ENCODE measurements at regions not wholly inside any gene's neighbourhood (a gene's known extent, or its start where the extent isn't known, plus 50 kb on each side); places are given as distances from the start of the nearest gene placed in this dataset.
"Not testable (repeated sequence)": the region's sequence is repeated elsewhere in the genome, so short reads cannot be mapped to it uniquely, and the experiment has no call there.

- DNase-seq = no peak
Measured at GRCh38 chr3:103189941-103190340, 755.1 kb downstream of the ZPLD1 start.

GRCh38 chr3:103195216-103195615 is 760.4 kb downstream of the ZPLD1 start:
- DNase-seq = peak; percentile 56

GRCh38 chr3:103203441-103203840 is 768.6 kb downstream of the ZPLD1 start:
- no peak for DNase-seq

DNA sequence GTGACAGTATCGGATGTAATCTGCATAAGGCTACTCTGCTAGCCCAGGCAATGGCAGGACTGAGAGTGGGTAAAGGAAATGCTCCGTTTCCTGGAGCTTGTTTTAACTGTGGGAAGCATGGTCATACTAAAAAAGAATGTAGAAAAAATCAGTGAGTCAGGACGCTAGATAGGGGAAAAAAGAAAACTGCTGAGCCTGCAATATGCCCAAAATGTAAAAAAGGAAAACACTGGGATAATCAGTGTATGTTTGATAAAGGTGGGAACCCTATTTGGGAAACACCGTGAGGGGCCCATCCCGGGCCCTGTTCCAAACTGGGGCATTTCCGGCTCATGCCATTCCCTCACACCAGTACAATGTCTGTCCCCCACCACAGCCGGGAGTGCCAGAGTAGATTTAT is 775.8 kb downstream of the ZPLD1 start:
- DNase-seq = no peak

- no peak for DNase-seq
Measured at GRCh38 chr3:103218146-103218545, 783.3 kb downstream of the ZPLD1 start.

DNA sequence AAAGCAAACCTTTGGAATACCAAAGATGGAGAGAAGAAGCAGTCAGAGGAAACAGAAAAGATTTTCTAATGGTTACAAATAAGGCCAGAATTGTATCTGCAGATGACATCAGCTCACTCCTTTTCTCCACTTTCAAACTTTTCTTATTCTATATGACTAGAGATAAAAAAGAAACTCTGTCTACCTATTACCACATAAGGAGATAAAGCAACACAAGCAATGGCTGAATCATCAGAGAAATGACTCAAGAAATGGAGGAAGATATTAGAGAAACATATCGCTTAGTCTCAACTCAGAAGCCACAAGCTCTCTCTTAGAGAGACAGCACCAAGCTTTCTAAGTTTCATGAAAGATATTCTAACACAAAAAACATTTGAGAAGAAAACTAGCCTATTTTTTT is 784.0 kb downstream of the ZPLD1 start:
- DNase-seq = peak; percentile 3

DNA sequence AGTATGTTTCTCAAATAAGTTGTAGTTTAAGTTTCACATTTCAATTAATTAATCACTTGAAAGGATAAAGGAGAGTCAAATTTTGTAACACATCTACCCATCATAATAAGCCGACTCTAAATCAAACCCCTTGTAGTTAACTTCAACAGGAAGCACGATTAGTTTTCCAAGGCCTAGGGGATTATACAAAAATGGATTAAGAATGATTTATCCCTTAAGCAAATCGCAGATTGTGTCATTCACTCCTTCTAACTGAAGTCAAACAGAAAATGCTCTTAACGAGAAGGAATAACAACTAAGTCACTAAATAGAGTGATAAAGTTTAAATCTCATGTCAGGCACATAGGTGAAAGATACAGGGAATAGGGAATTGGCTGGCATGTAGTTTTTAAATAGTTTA is 792.8 kb downstream of the ZPLD1 start:
- no peak for DNase-seq

DNA sequence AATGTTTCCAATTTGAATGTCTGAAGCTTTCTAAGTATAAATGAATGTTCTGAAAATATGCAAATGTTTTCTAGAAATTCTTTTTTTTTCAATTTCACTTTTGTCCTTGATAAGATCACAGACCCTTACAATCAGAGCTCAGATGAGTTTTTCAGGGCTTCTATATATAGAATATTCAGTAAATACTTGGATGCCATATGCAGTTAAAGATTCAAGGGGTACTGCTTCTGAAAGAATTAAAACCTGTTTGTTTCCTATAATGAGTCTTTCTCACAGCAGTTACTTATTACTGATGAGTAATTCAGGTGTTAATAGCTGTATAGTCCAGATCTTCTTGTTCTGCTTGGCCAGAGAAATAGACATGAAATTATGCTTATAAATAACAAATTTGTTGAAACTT is 812.6 kb downstream of the ZPLD1 start:
- DNase-seq = no peak

- DNase-seq = not testable (repeated sequence)
Measured at GRCh38 chr3:103254827-103255226, 820.0 kb downstream of the ZPLD1 start.

DNA sequence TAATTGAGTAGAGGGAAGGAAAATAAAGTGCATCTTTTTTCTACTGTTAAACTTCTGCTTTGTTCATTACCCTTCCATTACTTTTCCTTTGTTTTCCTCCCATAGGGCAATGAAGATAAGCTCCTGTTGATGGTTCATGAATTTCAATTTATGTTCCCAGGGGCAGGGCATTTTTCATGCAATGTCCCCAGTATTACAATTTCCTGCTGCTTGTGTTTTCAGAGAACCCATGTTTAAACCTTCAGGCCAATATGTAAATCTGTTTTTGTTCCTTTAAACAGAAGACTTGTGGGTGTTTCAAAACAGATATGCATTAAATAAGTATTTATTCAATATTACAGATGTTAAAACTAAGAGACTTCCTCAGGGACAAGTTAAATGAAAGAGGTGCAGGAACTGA is 834.5 kb downstream of the ZPLD1 start:
- DNase-seq = no peak

- no peak for DNase-seq
Measured at GRCh38 chr3:103271575-103271974, 836.8 kb downstream of the ZPLD1 start.

DNA sequence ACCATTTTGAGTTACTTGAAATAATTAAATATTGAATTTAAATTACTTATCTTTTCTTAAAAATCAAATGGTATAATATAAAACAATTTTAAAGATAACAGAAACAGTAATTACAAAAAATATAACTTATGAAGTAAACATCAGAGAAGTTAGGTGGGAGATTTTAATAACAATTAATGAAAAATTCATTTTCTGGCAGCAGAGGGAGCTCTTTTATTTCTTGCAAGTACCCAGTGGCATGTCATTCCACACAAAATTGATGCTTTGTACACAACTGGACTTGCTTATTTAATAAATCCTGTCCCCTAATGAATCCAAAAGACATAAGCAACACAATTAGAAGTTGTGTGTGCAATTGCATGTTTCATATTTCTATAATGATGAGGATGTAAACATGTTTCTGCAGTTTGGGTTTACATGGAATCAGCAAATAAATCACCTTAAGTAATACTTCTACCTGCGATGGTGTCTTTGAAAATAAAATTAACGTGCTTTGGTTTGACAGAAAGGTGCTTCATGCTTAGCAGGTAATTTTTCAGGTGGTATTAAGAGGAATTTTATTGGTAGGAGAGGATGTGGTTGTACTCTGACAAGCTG is 861.3 kb downstream of the ZPLD1 start:
- DNase-seq = peak; percentile 30

- DNase-seq = not testable (repeated sequence)
Measured at GRCh38 chr3:103297502-103297901, 862.7 kb downstream of the ZPLD1 start.

- no peak for DNase-seq
Measured at GRCh38 chr3:103306104-103306503, 871.3 kb downstream of the ZPLD1 start.

DNA sequence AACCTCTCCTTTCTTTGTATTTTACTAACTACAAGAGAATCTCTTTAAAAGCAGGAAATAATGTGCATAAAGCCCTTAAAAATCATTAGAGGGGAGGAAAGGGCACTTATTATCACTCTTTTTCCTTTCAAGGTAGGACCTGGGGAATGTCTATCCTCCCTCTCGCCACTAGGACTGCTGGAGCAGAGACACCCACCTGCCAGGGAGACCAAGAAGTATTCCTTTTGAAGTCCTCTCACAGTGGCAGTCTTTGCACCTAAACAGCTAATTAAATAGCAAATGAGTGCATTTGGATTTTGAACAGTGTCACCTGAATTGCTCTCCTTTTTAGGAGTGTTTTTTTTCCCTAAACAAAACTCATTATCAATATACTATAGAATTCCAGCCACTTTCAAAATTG is 874.1 kb downstream of the ZPLD1 start:
- DNase-seq = no peak

- peak; percentile 24 for DNase-seq
Measured at GRCh38 chr3:103319912-103320311, 885.1 kb downstream of the ZPLD1 start.

- no peak for DNase-seq
Measured at GRCh38 chr3:103337179-103337845, 902.5 kb downstream of the ZPLD1 start.

DNA sequence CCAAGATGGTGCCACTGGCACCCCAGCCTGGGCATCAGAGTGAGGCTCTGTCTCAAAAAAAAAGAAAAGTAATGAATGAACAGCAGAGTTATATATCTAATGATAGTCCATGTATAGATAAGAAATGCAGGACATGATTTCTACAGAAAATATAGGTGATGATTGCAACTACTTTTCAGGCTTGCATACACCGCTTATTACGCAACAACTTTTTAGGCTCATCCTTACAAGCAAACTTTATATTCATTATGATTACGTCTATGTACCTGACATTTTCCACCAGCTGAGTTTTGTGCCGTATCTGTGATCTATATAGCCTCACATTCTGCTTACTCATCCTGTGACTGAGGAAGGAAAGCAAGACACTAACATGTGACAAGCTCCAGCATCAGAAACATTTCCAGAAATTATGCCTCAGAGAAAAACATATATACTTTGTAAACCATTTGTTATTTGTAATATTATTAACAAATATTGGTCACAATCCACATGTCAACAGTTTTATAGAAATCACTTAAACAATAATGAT is 906.3 kb downstream of the ZPLD1 start:
- DNase-seq = no peak

DNA sequence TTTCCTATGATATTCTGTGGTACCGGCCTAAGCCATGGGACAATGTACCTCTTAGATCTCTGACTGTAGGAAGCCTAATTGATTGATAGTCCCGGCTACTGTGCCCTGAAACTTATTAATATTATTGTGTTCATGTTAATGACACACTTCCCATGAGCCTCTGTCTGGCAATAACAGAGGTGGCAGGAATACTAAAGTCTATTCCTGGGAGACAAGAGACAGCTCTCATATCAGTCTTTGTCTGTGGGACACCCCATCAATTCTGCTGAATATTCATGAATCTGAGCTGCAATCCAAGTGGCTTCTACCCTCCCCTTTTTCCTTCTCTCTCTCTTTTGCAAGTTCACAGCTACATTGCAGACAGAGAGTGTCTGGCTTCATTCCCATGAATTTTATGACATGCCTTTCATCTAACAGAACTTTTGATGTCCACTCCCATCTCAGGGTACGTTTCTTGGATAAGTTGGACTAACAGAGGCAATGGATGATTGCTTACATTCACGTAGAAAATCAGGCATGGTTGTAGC is 907.5 kb downstream of the ZPLD1 start:
- DNase-seq = no peak

- DNase-seq = no peak
Measured at GRCh38 chr3:103349760-103350159, 914.9 kb downstream of the ZPLD1 start.

DNA sequence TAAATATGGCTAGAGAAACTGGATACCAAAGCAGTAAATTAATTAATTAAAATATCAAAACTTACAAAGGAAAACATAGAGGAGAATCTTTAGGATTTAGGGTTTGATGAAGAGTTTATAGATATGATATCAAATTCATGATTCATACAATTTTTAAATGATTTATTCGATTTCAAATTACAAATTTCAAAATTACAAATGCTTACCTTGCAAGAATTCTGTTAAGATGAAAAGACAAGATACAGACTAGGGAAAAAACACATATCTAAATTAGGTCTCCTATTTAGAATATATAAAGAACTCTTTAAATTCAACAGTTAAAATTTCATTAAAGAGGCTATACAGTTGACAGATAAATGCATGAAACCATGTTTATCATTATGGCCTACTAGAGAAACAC is 930.7 kb downstream of the ZPLD1 start:
- no peak for DNase-seq

DNA sequence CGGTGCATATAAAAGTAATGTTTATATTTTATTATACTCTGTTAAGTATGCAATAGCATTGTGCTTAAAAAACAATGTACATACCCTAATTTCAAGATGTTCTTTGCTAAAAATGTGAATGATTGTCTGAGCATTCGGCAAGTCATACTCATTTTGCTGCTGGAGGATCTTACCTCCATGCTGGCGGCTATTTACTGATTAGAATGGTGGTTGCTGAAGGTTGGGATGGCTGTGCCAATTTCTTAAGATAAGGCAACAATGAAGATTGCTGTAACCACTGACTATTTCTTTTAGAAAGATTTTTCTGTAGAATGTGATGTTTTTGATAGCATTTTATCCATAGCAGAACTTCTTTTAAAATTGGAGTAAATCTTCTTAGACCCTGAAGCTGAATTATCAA is 932.7 kb downstream of the ZPLD1 start:
- DNase-seq = no peak

- DNase-seq = no peak
Measured at GRCh38 chr3:103371411-103371810, 936.6 kb downstream of the ZPLD1 start.

DNA sequence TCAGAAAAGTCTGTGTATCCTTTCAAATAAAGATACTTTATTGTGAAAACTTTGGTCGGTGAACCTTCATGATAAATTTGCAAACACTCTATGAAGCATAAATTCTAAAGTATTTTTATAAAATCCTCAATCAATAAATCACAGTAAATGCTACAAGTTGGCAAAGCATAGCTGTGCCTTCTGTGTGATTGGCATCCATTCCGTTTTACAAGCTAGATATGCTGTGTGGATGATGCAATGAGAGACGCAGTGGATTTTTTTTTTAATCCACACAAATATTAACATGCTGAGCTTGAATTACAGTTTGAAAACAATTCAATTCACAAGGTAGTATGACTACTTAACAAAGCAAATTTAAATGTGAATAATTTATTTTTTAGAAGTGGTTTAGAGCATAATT is 937.2 kb downstream of the ZPLD1 start:
- DNase-seq = no peak
